A673 (cell line): ENCODE measurements at regions not wholly inside any gene's neighbourhood (a gene's known extent, or its start where the extent isn't known, plus 50 kb on each side); places are given as distances from the start of the nearest gene placed in this dataset.

Experiments
- BruUV-seq: library from RNA; stranded (reverse); fragments of 400-500 nt; replicated peaks from 2 replicates; lab custom pipeline; 2021; lab: Mats Ljungman, UMichigan
- CTCF ChIA-PET: fragments of 300-600 bp; sonication (Branson Sonifier 250); formaldehyde crosslinking; loops from one replicate; lab custom pipeline; 2022; ENCODE audit warnings: antibody characterized with exemption; lab: Charles Lee
- POLR2A ChIA-PET: fragments of 300-600 bp; sonication (Branson Sonifier 250); formaldehyde crosslinking; loops from one replicate; lab custom pipeline; 2022; ENCODE audit warnings: antibody characterized with exemption; ENCODE audit not compliant: low non-redundant PET; lab: Charles Lee
- DNase-seq: peaks from one replicate; pipeline ENCODE4 v3.0.0-alpha.2; 2015; ENCODE audit warnings: low spot score
- H3K27ac ChIP-seq: fragments of 200-600 bp; sonication (generic); 2 replicates; pipeline ENCODE4 v1.5.1; 2016; ENCODE audit warnings: mixed run types, low read depth, mild to moderate bottlenecking, mixed read lengths, antibody characterized with exemption, low read length; ENCODE audit not compliant: poor library complexity, severe bottlenecking
- H3K27me3 ChIP-seq: fragments of 200-600 bp; sonication (generic); replicated peaks from 2 replicates; pipeline ENCODE4 v1.6.1; 2017; ENCODE audit warnings: mixed run types, low read depth, mild to moderate bottlenecking, mixed read lengths, antibody characterized with exemption, low read length; ENCODE audit not compliant: insufficient read depth, poor library complexity
- H3K36me3 ChIP-seq: fragments of 200-600 bp; sonication (generic); 2 replicates; pipeline ENCODE4 v1.6.1; 2016; ENCODE audit warnings: mixed run types, mild to moderate bottlenecking, mixed read lengths, antibody characterized with exemption, low read length; ENCODE audit not compliant: insufficient read depth, poor library complexity, severe bottlenecking
- H3K4me1 ChIP-seq: fragments of 200-600 bp; sonication (generic); 2 replicates; pipeline ENCODE4 v1.6.1; 2017; ENCODE audit warnings: mixed run types, mild to moderate bottlenecking, mixed read lengths, antibody characterized with exemption, low read length; ENCODE audit not compliant: insufficient read depth, poor library complexity, severe bottlenecking
- H3K4me3 ChIP-seq: fragments of 200-600 bp; sonication (generic); 2 replicates; pipeline ENCODE4 v1.5.1; 2016; ENCODE audit warnings: low read depth, mixed run types, mild to moderate bottlenecking, mixed read lengths, low read length; ENCODE audit not compliant: poor library complexity, severe bottlenecking
- H3K9me3 ChIP-seq: fragments of 200-600 bp; sonication (generic); 2 replicates; pipeline ENCODE4 v1.6.1; 2016; ENCODE audit warnings: mixed run types, low read depth, mild to moderate bottlenecking, mixed read lengths, antibody characterized with exemption, low read length; ENCODE audit not compliant: poor library complexity, severe bottlenecking
- EZH2 ChIP-seq: fragments of 200-600 bp; sonication (generic); IDR thresholded peaks from 2 replicates; pipeline ENCODE4 v1.6.1; 2017; ENCODE audit warnings: borderline replicate concordance, low read depth, mild to moderate bottlenecking, mixed read lengths, antibody characterized with exemption, low read length; ENCODE audit not compliant: poor library complexity, severe bottlenecking
- intact Hi-C: fragments of 100-400 bp; cut with micrococcal nuclease; formaldehyde crosslinking; loops from one replicate; pipeline ENCODE4 v1.10.0; 2022; ENCODE audit not compliant: unreplicated experiment
- TF ChIP-seq, protein P1 (sequence below): fragments of 300-800, 200-600 bp; sonication (generic); conservative IDR thresholded peaks from 2 replicates; pipeline ENCODE4 v1.5.1; 2017; ENCODE audit warnings: low read depth, mild to moderate bottlenecking, antibody characterized with exemption, low read length, moderate library complexity, mixed read lengths

DNA sequence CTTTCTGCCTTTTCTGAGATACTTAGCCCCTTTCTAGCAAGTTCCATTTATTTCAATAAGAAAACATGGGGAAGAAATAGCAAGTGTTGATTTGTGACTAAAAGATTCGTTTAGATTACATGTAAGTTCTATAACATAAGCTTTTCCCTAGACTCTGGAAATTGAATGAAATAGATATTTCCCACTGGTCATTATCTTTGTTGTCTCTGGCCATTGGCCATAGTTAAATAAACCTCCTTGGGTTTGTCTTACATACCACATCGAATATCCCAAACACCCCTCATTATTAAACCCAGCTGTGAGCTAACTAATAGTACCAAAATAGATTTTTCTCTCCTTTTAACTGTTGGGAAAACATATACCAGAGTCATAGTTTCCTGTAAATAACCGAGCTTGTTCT is 534.8 kb downstream of the IQCM start:
- peaks cover 17% of the 10 kb centered on the region for H3K4me1 ChIP-seq
- ChIA-PET POLR2A (no interaction called here), CTCF (no interaction called here)
- H3K27ac ChIP-seq = peak overlapping the region; percentile 70
- BruUV-seq = no TSS peak
- TF ChIP-seq EZH2 = no peak
- TF ChIP-seq, protein P1, sequence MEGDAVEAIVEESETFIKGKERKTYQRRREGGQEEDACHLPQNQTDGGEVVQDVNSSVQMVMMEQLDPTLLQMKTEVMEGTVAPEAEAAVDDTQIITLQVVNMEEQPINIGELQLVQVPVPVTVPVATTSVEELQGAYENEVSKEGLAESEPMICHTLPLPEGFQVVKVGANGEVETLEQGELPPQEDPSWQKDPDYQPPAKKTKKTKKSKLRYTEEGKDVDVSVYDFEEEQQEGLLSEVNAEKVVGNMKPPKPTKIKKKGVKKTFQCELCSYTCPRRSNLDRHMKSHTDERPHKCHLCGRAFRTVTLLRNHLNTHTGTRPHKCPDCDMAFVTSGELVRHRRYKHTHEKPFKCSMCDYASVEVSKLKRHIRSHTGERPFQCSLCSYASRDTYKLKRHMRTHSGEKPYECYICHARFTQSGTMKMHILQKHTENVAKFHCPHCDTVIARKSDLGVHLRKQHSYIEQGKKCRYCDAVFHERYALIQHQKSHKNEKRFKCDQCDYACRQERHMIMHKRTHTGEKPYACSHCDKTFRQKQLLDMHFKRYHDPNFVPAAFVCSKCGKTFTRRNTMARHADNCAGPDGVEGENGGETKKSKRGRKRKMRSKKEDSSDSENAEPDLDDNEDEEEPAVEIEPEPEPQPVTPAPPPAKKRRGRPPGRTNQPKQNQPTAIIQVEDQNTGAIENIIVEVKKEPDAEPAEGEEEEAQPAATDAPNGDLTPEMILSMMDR = no peak
- H3K36me3 ChIP-seq = no peaks in the 10 kb centered on the region
- DNase-seq = no peak
- H3K27me3 ChIP-seq = no peaks in the 10 kb centered on the region
- no peaks in the 10 kb centered on the region for H3K9me3 ChIP-seq
- intact Hi-C loops = no loop called here
- H3K4me3 ChIP-seq = no peak overlapping the region

DNA sequence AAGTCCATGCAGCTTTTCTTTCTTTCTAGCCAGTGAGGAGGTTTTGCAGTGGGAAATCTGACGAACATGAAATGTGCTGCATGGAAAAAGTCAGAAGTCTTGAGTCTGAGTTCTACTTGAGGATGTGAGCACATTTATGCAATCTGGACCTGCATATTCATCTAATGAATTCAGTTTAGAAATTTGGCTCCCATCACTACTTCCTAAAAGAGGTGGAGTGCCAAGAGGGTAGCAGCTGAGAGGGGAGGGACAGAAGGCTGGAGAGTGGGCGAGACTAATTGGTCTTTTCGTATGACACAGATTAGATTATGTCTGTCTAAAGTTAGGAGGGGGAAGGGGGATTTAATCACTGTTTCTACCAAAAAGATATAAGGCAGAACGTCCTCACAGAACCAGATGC is 535.9 kb downstream of the IQCM start:
- Histone ChIP-seq H3K27ac (peak overlapping the region; percentile 70), H3K27me3 (no peaks in the 10 kb centered on the region), H3K4me1 (peaks cover 17% of the 10 kb centered on the region), H3K9me3 (no peaks in the 10 kb centered on the region), H3K4me3 (peak overlapping the region; percentile 43), H3K36me3 (no peaks in the 10 kb centered on the region)
- peak; percentile 92 for DNase-seq
- no TSS peak for BruUV-seq
- CTCF ChIA-PET = no interaction called here
- no peak for TF ChIP-seq EZH2
- TF ChIP-seq, protein P1 = no peak
- intact Hi-C loops = no loop called here
- POLR2A ChIA-PET = no interaction called here

DNA sequence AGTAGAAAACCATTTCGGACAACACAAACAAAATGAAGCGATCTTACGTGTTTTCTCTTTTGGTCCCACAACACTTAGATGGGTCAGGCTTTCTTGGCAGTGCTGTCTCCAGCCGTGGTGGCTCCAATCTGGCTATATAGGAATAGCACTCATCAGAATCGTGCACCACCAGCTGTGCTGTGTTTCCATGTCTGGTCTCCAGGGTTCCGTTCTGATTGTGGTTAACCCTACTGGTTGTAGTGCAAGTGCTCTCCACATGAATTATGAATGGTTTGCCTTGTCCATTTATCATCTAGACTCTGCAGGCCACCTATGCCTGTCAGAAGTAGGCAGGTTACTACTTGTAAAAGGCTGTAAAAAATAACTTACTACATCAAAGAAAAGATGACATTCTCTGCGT is 536.3 kb downstream of the IQCM start:
- TF ChIP-seq EZH2 = no peak
- TF ChIP-seq, protein P1 = no peak
- CTCF ChIA-PET = no interaction called here
- POLR2A ChIA-PET = no interaction called here
- Histone ChIP-seq H3K9me3 (peaks cover 4% of the 10 kb centered on the region), H3K27ac (peak overlapping the region; percentile 51), H3K4me3 (peak overlapping the region; percentile 43), H3K27me3 (no peaks in the 10 kb centered on the region), H3K4me1 (peaks cover 17% of the 10 kb centered on the region), H3K36me3 (no peaks in the 10 kb centered on the region)
- intact Hi-C loops = no loop called here
- TSS peak; percentile 65 for BruUV-seq
- DNase-seq = peak; percentile 58
